Urothelium cell line (cell line): ENCODE measurements at regions not wholly inside any gene's neighbourhood (a gene's known extent, or its start where the extent isn't known, plus 50 kb on each side); places are given as distances from the start of the nearest gene placed in this dataset.
"Not testable (repeated sequence)": the region's sequence is repeated elsewhere in the genome, so short reads cannot be mapped to it uniquely, and the experiment has no call there.

Experiments used
- DNase-seq: peaks from one replicate; pipeline ENCODE4 v3.0.0; 2011; ENCODE audit warnings: low spot score, mixed read lengths
- FAIRE-seq: peaks from 2 replicates; lab custom pipeline; 2011; peaks lifted over from hg19 to GRCh38; lab: Jason Lieb, UNC

DNA sequence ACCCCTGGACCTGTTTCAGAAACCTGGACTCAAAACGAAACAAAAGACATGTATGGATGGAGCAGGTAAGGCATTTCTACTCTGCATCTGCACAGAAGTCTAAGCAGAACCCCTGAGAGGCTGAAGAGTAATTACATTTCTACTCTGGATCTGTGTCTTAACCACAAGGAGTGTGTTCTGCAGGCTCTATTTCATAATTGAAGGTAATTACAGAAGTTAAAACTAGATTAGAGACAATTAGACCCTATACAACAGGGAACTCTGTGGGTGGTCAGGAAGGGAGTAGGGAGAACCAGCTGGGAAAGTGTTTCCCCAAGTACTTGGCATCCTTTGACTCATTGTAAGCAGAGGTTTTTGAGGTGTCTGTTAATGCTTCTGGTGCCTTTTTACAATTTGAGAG is 69.8 kb downstream of the IGSF1 start:
- no peak for FAIRE-seq
- no peak for DNase-seq

DNA sequence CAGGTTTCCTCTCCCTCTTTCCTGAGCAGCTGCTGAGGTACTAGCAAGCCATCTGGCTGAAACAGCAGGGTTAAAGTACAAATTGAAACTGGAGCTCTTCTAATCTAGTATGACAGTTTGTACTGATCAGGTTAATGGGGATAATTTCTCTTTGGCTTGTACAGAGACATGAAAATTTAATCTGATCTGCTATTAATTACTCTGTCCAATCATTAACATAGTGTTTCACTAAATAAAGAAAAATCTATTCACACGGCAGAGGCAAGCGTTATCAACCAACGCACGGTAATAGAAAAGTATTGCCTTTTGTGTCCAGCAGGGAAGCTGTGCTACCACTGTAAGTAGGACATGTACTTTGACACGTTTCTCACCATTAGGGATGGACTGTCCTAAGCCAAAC is 71.1 kb downstream of the IGSF1 start:
- DNase-seq, result no peak
- no peak for FAIRE-seq

DNA sequence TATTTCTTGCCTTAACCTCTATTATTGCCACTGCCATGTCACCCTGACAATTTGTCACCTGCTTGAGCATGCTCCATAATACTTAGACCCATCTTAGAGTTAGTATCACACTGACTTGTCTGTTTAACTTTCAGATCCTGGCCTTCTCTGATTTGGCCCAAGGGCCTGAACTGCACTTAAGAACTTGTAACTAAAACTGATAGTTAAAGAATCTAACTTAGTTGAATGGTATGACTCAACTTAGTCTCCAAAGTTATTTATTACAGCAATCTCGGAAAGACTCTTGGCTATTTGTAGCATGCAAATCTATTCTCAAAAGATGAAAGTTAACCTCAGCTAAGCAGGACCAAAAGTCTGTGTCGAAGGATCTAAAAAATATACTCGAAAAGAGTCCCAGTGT is 72.3 kb downstream of the IGSF1 start:
- DNase-seq (no peak), FAIRE-seq (no peak)

DNA sequence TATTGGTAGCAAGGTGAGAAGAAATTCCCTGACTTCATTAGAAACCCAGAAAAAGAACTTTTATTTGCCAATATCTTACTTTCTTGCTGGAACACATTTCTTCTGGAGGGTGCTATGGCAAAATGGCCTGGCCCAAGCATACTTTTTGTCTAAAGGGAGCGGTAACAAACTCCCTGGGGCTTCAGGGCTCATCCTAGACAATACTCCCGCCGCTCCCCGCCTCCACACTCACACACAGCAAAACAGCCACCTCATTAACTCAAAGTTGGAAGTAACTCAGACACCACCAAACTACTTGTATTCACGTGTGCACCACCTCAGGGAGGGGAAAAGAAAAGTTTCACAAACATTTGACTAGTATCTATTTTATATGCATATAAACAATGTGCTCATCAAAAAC is 75.7 kb downstream of the IGSF1 start:
- DNase-seq, result no peak
- no peak for FAIRE-seq

DNA sequence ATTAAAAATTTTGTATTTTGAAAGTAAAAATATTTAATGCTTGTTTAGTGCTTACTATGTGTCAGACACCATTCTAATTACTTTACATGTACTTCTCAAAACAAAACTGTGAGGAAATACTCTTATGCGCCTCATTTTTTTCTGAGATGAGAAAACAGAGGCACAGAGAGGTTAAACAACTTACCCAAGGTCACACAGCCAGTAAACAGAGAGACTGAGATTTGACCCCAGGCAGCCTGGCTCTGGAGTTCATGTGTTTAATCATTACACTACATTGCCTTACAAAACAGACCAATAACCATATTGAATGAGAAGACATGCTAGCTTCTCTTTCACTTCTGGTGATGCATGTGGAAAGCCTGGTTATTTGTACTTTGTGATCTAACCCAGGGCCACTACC is 86.3 kb downstream of the IGSF1 start:
- FAIRE-seq (no peak), DNase-seq (no peak)

DNA sequence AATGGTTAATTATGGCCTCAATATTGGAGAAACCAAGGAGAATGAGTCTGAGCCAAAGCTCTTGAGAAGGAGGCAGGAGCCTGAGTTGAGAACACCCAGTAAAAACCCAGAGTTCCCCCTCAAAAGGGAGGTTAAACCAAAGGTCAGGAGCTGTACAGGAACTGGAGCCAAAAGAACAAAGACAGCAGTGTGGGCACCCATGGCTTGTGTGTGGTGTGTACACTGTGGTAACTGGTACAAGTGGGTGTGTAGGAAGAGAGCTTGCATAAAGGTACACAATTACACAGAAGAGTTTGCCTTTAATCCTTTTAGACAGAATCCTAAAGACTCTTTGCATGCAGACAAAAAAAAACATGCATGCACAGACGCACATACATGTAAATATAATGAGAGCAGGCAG is 87.1 kb downstream of the IGSF1 start:
- no peak for DNase-seq
- no peak for FAIRE-seq

DNA sequence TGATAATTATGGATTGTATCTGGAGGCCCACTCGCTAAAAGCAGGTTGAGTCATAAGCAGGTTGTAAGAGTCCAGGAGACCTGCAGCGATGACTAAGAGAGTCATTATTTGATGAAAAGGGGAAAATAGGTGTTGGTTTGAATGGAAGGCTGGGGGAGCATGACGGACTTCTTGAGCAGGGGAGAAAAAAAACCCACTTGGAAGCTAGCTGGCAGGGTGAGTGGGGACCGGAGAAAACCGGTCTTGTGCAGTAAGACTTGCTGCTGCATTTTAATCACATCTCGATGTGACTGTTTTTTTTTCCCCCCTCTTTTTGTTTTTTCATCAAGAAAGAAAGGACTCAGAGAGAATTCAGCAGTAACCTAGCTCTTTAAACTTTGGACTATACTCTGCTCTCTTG is 90.0 kb downstream of the IGSF1 start:
- FAIRE-seq, result no peak

DNA sequence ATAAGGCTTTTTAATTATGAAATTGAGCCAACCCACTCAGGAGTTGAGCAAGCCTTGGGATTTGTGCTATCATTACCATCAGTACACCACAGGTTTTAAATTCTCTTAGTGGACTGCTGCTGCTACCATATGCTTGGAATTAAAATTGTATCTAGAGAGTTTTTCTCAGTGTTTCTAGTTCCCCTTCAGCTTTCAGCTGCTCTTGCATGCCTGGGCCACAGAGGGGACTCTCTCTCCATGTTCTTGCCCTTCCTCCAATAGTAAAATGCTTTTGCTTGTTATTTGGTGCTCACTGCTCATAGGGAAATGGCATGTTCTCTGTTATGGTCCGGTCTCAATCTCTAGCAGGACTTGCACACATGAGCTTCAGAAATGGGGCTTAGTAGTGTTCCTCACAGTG is 101.9 kb downstream of the IGSF1 start:
- no peak for FAIRE-seq
- DNase-seq, result no peak

More for the DNA sequence above, 90.0 kb downstream of the IGSF1 start:
- peak; percentile 6 for DNase-seq

DNA sequence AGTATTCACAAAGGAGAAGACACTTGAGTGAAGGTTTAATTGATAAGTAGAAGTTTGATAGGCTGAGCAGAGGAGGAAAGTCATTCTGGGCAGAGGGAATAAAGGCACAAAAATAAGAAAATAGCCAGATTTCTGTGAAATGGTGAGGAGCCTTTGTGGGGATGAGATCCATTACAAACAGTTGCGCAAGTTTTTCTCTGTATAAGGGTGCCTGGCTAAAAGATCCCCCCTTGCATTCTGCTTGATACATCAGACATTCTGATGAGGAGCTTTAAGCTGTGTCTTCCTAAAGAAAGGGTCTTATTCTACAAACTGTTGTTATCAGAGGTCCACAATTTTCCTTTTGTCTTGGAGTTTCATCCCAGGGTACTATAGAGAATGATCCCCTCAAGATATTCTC is 112.0 kb downstream of the ARHGAP36 start:
- no peak for FAIRE-seq
- DNase-seq, result no peak

DNA sequence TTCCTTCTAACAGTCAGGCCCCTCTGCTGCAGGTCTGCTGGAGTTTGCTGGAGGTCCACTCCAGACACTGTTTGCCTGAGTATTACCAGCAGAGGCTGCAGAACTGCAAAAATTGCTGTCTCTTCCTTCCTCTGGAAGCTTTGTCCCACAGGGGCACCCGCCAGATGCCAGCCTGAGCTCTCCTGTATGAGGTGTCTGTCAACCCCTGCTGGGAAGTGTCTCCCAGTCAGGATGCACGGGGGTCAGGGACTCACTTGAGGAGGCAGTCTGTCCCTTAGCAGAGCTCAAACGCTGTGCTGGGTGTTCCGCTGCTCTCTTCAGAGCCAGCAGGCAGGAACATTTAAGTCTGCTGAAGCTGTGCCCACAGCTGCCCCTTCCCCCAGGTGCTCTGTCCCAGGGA is 105.5 kb downstream of the ARHGAP36 start:
- not testable (repeated sequence) for DNase-seq, FAIRE-seq

DNA sequence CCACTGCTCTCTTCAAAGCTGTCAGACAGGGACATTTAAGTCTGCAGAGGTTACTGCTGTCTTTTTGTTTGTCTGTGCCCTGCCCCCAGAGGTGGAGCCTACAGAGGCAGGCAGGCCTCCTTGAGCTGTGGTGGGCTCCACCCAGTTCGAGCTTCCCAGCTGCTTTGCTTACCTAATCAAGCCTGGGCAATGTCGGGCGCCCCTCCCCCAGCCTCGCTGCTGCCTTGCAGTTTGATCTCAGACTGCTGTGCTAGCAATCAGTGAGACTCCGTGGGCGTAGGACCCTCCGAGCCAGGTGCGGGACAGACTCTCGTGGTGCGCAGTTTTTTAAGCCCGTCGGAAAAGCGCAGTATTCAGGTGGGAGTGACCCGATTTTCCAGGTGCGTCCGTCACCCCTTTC is 99.5 kb downstream of the ARHGAP36 start:
- FAIRE-seq, DNase-seq: not testable (repeated sequence)

DNA sequence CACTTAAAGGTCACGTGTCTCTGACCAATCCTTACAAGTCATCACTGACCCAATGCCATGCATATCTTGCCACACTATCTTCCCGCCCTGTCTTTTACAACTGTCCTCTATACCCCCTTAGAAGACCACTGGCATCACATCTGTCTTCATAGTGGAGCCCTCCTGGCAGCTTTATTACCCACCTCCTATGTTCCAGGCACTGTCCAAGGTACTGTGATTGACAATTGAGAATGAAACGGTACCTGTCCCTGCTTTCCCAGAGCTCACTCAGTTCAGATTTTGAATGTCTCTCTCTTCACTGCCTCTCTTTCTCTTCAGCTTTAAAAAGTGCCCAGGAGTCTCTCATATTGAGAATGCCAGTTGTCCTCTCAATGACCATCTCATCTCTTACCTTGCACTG is 88.6 kb downstream of the ARHGAP36 start:
- FAIRE-seq, result no peak
- DNase-seq, result no peak
